H9 (cell line): ENCODE measurements at regions not wholly inside any gene's neighbourhood (a gene's known extent, or its start where the extent isn't known, plus 50 kb on each side); places are given as distances from the start of the nearest gene placed in this dataset.

ENCODE experiments used
- DNase-seq: peaks from one replicate; pipeline ENCODE4 v3.0.0-alpha.2; 2017
- H2AFZ ChIP-seq: one replicate; pipeline ENCODE4 v1.6.1; 2013; ENCODE audit warnings: mild to moderate bottlenecking, low read length, control low read depth, moderate library complexity
- H2AK5ac ChIP-seq: 2 replicates; pipeline ENCODE4 v1.6.1; 2013; ENCODE audit warnings: low read length, control low read depth, mixed read lengths; ENCODE audit not compliant: insufficient read length
- H2BK120ac ChIP-seq: one replicate; pipeline ENCODE4 v1.6.1; 2013; ENCODE audit warnings: low read depth, mild to moderate bottlenecking, low read length, control low read depth, inconsistent platforms; ENCODE audit not compliant: poor library complexity, severe bottlenecking
- H2BK12ac ChIP-seq: 2 replicates; pipeline ENCODE4 v1.6.1; 2013; ENCODE audit warnings: low read length, control low read depth, mixed read lengths, low read depth; ENCODE audit not compliant: insufficient read length
- H2BK15ac ChIP-seq: 2 replicates; pipeline ENCODE4 v1.6.1; 2013; ENCODE audit warnings: low read depth, low read length, control low read depth
- H2BK20ac ChIP-seq: one replicate; pipeline ENCODE4 v1.6.1; 2013; ENCODE audit warnings: low read depth, mild to moderate bottlenecking, low read length, control low read depth, inconsistent platforms; ENCODE audit not compliant: poor library complexity, severe bottlenecking
- H2BK5ac ChIP-seq: 2 replicates; pipeline ENCODE4 v1.6.1; 2013; ENCODE audit warnings: low read length, control low read depth, mixed read lengths; ENCODE audit not compliant: insufficient read length
- H3K14ac ChIP-seq: 2 replicates; pipeline ENCODE4 v1.6.1; 2013; ENCODE audit warnings: low read length, control low read depth; ENCODE audit not compliant: insufficient read depth
- H3K18ac ChIP-seq: 2 replicates; pipeline ENCODE4 v1.6.1; 2013; ENCODE audit warnings: low read depth, mild to moderate bottlenecking, mixed read lengths, low read length, control low read depth; ENCODE audit not compliant: insufficient read length
- H3K23ac ChIP-seq: 2 replicates; pipeline ENCODE4 v1.6.1; 2013; ENCODE audit warnings: low read length, control low read depth, mixed read lengths, low read depth; ENCODE audit not compliant: insufficient read length
- H3K23me2 ChIP-seq: 2 replicates; pipeline ENCODE4 v1.6.1; 2013; ENCODE audit warnings: low read depth, mild to moderate bottlenecking, mixed read lengths, low read length, control low read depth; ENCODE audit not compliant: insufficient read length, poor library complexity, severe bottlenecking
- H3K27ac ChIP-seq: 2 replicates; pipeline ENCODE4 v1.5.1; 2013; ENCODE audit warnings: low read length, control low read depth, mixed read lengths, low read depth; ENCODE audit not compliant: insufficient read length
- H3K27me3 ChIP-seq: 2 replicates; pipeline ENCODE4 v1.6.1; 2013; ENCODE audit warnings: low read length, control low read depth, inconsistent platforms; ENCODE audit not compliant: insufficient read depth
- H3K4ac ChIP-seq: 2 replicates; pipeline ENCODE4 v1.6.1; 2013; ENCODE audit warnings: low read depth, mild to moderate bottlenecking, control low read depth, inconsistent platforms, low read length, moderate library complexity
- H3K4me1 ChIP-seq: 2 replicates; pipeline ENCODE4 v1.6.1; 2013; ENCODE audit warnings: low read length, control low read depth, inconsistent platforms; ENCODE audit not compliant: insufficient read depth
- H3K4me2 ChIP-seq: 2 replicates; pipeline ENCODE4 v1.6.1; 2013; ENCODE audit warnings: low read length, control low read depth, mixed read lengths; ENCODE audit not compliant: insufficient read length, insufficient read depth
- H3K56ac ChIP-seq: 2 replicates; pipeline ENCODE4 v1.6.1; 2013; ENCODE audit warnings: low read depth, mild to moderate bottlenecking, mixed read lengths, low read length, control low read depth; ENCODE audit not compliant: insufficient read length
- H3K79me1 ChIP-seq: 2 replicates; pipeline ENCODE4 v1.6.1; 2013; ENCODE audit warnings: low read depth, mild to moderate bottlenecking, moderate library complexity, low read length, control low read depth, inconsistent platforms; ENCODE audit not compliant: insufficient read depth, poor library complexity, severe bottlenecking
- H3K79me2 ChIP-seq: 2 replicates; pipeline ENCODE4 v1.6.1; 2013; ENCODE audit warnings: low read length, control low read depth, inconsistent platforms; ENCODE audit not compliant: insufficient read depth
- H3K9ac ChIP-seq: 2 replicates; pipeline ENCODE4 v1.6.1; 2013; ENCODE audit warnings: low read length, control low read depth, mixed read lengths; ENCODE audit not compliant: insufficient read length; ENCODE audit errors: extremely low read depth
- H3K9me3 ChIP-seq: one replicate; pipeline ENCODE4 v1.6.1; 2013; ENCODE audit warnings: low read depth, low read length, inconsistent platforms; ENCODE audit not compliant: control insufficient read depth
- H3T11ph ChIP-seq: one replicate; pipeline ENCODE4 v1.6.1; 2013; ENCODE audit warnings: mild to moderate bottlenecking, low read length, control low read depth, inconsistent platforms
- H4K20me1 ChIP-seq: one replicate; pipeline ENCODE4 v1.6.1; 2013; ENCODE audit not compliant: control insufficient read depth, insufficient read length, insufficient read depth
- H4K5ac ChIP-seq: 2 replicates; pipeline ENCODE4 v1.6.1; 2013; ENCODE audit warnings: low read depth, mild to moderate bottlenecking, mixed read lengths, low read length, control low read depth; ENCODE audit not compliant: insufficient read length
- H4K8ac ChIP-seq: replicated peaks from 2 replicates; pipeline ENCODE4 v1.6.1; 2013; ENCODE audit warnings: low read length, control low read depth, mixed read lengths, low read depth; ENCODE audit not compliant: insufficient read length
- H4K91ac ChIP-seq: 2 replicates; pipeline ENCODE4 v1.6.1; 2013; ENCODE audit warnings: low read depth, mild to moderate bottlenecking, moderate library complexity, mixed read lengths, low read length, control low read depth; ENCODE audit not compliant: insufficient read length
- H3K27ac Mint-ChIP-seq, 3 experiments: 2 replicates in 2 of 3; 3 replicates in 1 of 3; pipeline ENCODE4 v1.8.0; 2020 to 2021; ENCODE audit warnings: mixed read lengths in 3 of 3, mild to moderate bottlenecking in 1 of 3, moderate library complexity in 1 of 3
- H3K27me3 Mint-ChIP-seq: 2 replicates; pipeline ENCODE4 v1.8.0; 2021; ENCODE audit warnings: low read depth, mild to moderate bottlenecking, moderate library complexity, mixed read lengths
- H3K36me3 Mint-ChIP-seq, 3 experiments: 2 replicates in 2 of 3; 3 replicates in 1 of 3; pipeline ENCODE4 v1.8.0; 2020 to 2021; ENCODE audit warnings: low read depth in 3 of 3, mixed read lengths in 3 of 3; ENCODE audit not compliant: insufficient read depth in 1 of 3
- H3K4me1 Mint-ChIP-seq, 2 experiments: 2 replicates each; pipeline ENCODE4 v1.8.0; 2020; ENCODE audit warnings: mixed read lengths in 2 of 2
- H3K4me3 Mint-ChIP-seq, 2 experiments: 2 replicates in 1 of 2; 3 replicates in 1 of 2; pipeline ENCODE4 v1.8.0; 2020 to 2021; ENCODE audit warnings: mild to moderate bottlenecking in 2 of 2, mixed read lengths in 2 of 2, moderate library complexity in 1 of 2
- H3K9me3 Mint-ChIP-seq, 2 experiments: 2 replicates in 1 of 2; 3 replicates in 1 of 2; pipeline ENCODE4 v1.8.0; 2020; ENCODE audit warnings: mild to moderate bottlenecking in 2 of 2, mixed read lengths in 2 of 2, moderate library complexity in 1 of 2
- CTCF ChIP-seq: fragments of 200-600 bp; sonication (generic); conservative IDR thresholded peaks from 3 replicates; pipeline ENCODE4 v1.8.0; 2021; ENCODE audit warnings: antibody characterized with exemption, mild to moderate bottlenecking
- WGBS: extraction: QIAGEN DNeasy Blood & Tissue Kit; methylation state at CpG from one replicate; pipeline ENCODE4 v1.1.7; 2013; ENCODE audit warnings: missing lambda C conversion rate, low lambda C conversion rate, mixed read lengths; ENCODE audit not compliant: insufficient read length; ENCODE audit errors: extremely low coverage; 5-methylcytosine and 5-hydroxymethylcytosine counted together

GRCh38 chr5:124797665-124798087, 51.2 kb upstream of the ZNF608 start:
- H3K4me3 Mint-ChIP-seq, result no peak overlapping the region
- H4K91ac ChIP-seq, result no peak overlapping the region
- no peak overlapping the region for H4K8ac ChIP-seq
- no peak overlapping the region for H2BK20ac ChIP-seq
- no peak overlapping the region for H3K4ac ChIP-seq
- no peak for TF ChIP-seq CTCF
- no peak overlapping the region for H3K27ac ChIP-seq
- no peak overlapping the region for H3K56ac ChIP-seq
- H3K79me2 ChIP-seq, result no peaks in the 10 kb centered on the region
- peaks cover 3% of the 10 kb centered on the region; the same call in 1 of the 2 replicates for H3K4me1 ChIP-seq
- H3K79me1 ChIP-seq, result no peaks in the 10 kb centered on the region
- H2BK12ac ChIP-seq, result no peak overlapping the region
- no peaks in the 10 kb centered on the region for H3K36me3 Mint-ChIP-seq
- no peak overlapping the region for H3K18ac ChIP-seq
- no peak overlapping the region for H2BK15ac ChIP-seq
- H3K9me3 ChIP-seq, result no peaks in the 10 kb centered on the region
- H2AK5ac ChIP-seq, result no peak overlapping the region
- no peak overlapping the region for H4K5ac ChIP-seq
- no peak overlapping the region for H3K14ac ChIP-seq
- H2BK5ac ChIP-seq, result no peak overlapping the region
- no peaks in the 10 kb centered on the region for H3K23me2 ChIP-seq
- no peak overlapping the region for H3K4me2 ChIP-seq
- H3K9me3 Mint-ChIP-seq, result no peaks in the 10 kb centered on the region; a peak in 1 of 5 replicates
- H3T11ph ChIP-seq, result no peak overlapping the region
- no peaks in the 10 kb centered on the region for H4K20me1 ChIP-seq
- peaks cover 7 to 13% of the 10 kb centered on the region in 2 experiments for H3K4me1 Mint-ChIP-seq
- H3K27me3 ChIP-seq, result no peaks in the 10 kb centered on the region
- WGBS, result no CpG with 5 or more reads among the region's 12 CpGs
- H3K9ac ChIP-seq, result no peak overlapping the region
- no peak overlapping the region for H2AFZ ChIP-seq
- no peak for DNase-seq
- H3K23ac ChIP-seq, result no peak overlapping the region
- H2BK120ac ChIP-seq, result no peak overlapping the region
- H3K27ac Mint-ChIP-seq, result no peak overlapping the region
- no peaks in the 10 kb centered on the region for H3K27me3 Mint-ChIP-seq
